ENCODE measurements at regions not wholly inside any gene's neighbourhood (a gene's known extent, or its start where the extent isn't known, plus 50 kb on each side); places are given as distances from the start of the nearest gene placed in this dataset.

DNA sequence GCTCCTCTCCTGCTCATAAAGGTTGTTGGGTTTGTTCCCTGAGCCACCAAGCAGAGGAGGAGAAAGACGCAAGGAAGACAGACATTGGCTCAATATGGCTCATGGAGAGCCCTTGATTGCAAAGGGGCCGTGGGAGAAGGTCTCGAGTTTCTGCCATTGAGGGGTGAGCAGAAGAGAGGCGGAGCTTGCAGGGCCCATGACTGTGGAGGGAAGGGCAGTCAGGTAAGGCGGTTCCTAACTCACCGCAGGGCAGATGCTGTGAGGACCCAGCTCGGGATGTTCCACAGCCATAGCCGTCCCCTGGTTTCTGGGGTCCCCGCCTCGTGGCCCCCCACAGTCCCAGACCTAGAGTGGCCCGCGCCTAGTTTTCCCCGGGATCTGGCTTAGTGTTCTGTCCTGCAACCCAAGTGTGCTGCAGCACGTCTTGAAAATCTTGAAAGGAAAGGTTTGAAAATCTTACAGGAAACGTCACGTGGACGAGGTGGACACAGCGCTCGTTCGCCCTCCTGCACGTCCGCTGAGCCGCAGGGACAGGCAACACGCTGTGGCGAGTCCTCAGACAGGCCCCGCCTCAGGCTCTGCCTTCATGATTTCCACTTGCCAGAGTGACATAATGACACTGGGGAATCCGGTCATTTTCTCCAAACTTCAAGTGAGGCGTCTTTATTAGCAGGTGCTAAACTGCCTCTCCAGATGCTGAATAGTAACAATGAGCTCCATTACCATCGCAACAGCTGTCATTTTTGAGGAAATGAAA is 105.5 kb upstream of the HDAC4 start:
- Histone ChIP-seq H3K4me1 (no peaks in the 10 kb centered on the region), H3K9me3 (no peaks in the 10 kb centered on the region), H3K36me3 (ENCODE audit: low read depth, missing control alignments) (no peaks in the 10 kb centered on the region), H3K4me3 (no peak overlapping the region), H3K27me3 (no peaks in the 10 kb centered on the region), H3K27ac (no peak overlapping the region)
- 89 to 90% methylated on average over 29 of the region's 29 CpGs for WGBS, 2 donors
- no peak for TF ChIP-seq POLR2A (IDR thresholded peaks at IDR 0.05)
- TF ChIP-seq, protein P1, sequence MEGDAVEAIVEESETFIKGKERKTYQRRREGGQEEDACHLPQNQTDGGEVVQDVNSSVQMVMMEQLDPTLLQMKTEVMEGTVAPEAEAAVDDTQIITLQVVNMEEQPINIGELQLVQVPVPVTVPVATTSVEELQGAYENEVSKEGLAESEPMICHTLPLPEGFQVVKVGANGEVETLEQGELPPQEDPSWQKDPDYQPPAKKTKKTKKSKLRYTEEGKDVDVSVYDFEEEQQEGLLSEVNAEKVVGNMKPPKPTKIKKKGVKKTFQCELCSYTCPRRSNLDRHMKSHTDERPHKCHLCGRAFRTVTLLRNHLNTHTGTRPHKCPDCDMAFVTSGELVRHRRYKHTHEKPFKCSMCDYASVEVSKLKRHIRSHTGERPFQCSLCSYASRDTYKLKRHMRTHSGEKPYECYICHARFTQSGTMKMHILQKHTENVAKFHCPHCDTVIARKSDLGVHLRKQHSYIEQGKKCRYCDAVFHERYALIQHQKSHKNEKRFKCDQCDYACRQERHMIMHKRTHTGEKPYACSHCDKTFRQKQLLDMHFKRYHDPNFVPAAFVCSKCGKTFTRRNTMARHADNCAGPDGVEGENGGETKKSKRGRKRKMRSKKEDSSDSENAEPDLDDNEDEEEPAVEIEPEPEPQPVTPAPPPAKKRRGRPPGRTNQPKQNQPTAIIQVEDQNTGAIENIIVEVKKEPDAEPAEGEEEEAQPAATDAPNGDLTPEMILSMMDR (IDR thresholded peaks at IDR 0.05) = no peak
- DNase-seq = no peak
- intact Hi-C loops (cut with DNase I; ENCODE audit: low total_unique reads) = no loop called here

DNA sequence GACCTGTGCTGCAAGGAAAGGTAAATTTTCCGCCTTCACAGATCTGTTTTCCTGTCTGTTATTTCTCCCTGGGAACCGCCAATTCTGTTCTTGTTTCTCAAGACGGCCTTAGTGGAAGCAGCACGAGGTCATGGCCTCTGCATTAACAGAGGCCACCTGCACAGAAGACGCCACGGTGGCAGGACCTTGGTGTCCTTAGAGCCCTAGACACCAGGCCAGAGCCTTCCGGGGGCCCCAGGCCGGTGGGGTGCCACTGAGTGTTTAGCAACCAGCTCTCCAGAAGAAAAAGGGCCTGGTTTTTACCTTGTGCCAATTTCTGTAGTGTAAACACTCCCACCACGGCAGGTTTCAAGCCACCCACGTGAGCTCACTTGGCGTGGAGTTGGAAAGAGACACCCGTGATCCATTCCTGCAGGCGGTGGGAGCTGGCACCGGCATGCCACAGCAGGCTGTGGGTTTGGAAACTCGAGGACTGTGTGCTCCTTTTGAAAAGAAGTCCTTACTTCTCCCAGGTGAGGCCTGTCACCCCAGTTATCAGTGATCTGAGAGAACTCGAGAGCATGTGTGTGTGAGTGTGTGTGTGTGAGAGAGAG is 103.9 kb upstream of the HDAC4 start:
- Histone ChIP-seq H3K9me3 (no peaks in the 10 kb centered on the region), H3K4me1 (peaks cover 3% of the 10 kb centered on the region), H3K36me3 (ENCODE audit: low read depth, missing control alignments) (no peaks in the 10 kb centered on the region), H3K27ac (no peak overlapping the region), H3K27me3 (no peaks in the 10 kb centered on the region), H3K4me3 (no peak overlapping the region)
- DNase-seq = no peak
- TF ChIP-seq, protein P1 (IDR thresholded peaks at IDR 0.05) = no peak
- intact Hi-C loops (cut with DNase I; ENCODE audit: low total_unique reads) = no loop called here
- WGBS, 2 donors = 87 to 96% methylated on average over 16 of the region's 16 CpGs

DNA sequence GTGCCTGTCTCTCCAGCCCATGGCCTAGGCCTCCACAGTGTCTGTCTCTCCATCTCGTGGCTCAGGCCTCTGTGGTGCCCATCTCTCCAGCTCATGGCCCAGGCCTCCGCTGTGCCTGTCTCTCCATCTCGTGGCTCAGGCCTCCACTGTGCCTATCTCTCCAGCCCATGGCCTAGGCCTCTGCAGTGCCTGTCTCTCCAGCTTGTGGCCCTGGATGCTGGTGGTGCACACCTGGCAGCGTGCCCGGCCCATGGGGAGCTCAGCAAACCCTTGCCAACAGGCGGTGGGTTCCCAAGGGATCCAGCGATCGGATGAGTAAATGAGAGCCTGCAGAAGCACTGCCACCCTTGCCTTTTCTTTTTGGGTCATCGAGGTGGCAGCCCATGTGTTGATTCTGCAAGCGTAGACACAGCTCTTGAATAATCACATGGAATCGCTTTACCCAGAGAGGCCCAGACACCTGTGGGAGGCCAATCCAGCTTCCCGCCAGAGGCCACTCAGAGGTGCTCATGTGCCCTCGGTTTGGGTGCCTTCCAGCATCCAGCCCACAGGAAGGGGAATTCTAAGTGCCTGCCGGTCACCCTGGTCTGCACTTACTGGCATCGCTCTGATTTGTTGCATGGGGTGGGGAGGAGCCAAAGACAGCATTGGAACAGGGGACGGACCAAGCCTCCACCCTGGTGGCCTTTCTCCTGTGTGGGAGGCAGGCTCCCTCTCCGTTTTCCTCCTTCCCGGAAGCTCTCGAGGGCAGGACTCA is 101.8 kb upstream of the HDAC4 start:
- DNase-seq = no peak
- H3K4me1 ChIP-seq = peaks cover 14% of the 10 kb centered on the region
- TF ChIP-seq POLR2A (IDR thresholded peaks at IDR 0.05) = no peak
- WGBS, 2 donors = 82 to 83% methylated on average over 17 to 19 of the region's 19 CpGs
- intact Hi-C loops (cut with DNase I; ENCODE audit: low total_unique reads) = no loop called here
- H3K4me3 ChIP-seq = no peak overlapping the region
- no peaks in the 10 kb centered on the region for H3K27me3 ChIP-seq
- H3K9me3 ChIP-seq = no peaks in the 10 kb centered on the region
- H3K27ac ChIP-seq = no peak overlapping the region
- no peaks in the 10 kb centered on the region for H3K36me3 ChIP-seq (ENCODE audit: low read depth, missing control alignments)

DNA sequence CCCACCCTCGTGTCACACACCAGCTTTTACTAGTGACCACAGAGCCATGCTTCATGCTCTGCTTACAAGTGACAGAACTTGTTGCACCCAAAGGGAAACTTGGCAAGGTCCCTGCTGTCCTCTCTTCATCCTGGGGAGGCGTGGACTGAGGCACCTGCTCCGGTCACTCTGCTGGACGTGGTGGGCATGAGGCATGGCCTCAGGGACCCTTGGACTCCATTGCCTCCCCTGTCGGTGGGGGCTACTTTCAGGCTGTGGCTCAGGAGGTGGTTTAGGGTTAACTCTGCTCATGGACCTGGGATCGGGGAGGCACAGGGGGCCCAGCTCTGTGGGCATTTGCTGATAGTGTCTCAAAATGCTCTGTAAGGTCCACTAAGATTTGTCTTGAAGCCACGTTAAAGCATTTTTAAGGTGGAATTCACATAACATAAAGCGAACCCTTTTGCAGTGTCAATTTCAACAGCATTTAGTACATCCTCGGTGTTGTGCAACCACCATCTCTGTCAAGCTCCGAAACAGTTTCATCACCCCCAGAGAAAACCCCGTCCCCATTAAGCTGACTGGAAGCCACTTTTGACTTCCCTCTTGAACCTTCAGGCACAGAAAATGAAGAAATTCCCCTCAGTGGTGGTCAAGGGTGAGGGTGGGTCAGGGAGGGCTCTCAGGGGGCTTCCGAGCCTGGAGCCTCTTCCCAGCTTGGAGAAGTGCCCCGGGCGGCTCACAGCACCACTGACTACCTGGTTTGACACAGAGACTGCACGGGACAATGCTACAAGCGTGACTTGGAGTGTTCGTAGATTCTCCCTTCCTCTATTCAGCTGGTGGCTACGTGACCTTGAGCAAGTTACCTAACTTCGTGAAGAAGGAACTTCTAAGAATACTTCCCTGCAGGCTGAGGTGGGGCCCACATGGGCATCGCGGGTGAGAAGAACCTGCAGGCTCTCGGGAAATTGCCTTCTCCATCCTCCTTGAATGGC is 100.0 kb upstream of the HDAC4 start:
- DNase-seq = no peak
- no peak for TF ChIP-seq POLR2A (IDR thresholded peaks at IDR 0.05)
- TF ChIP-seq, protein P1 (IDR thresholded peaks at IDR 0.05) = no peak
- 76 to 85% methylated on average over 17 to 22 of the region's 22 CpGs for WGBS, 2 donors
- Histone ChIP-seq H3K9me3 (no peaks in the 10 kb centered on the region), H3K36me3 (ENCODE audit: low read depth, missing control alignments) (no peaks in the 10 kb centered on the region), H3K27me3 (no peaks in the 10 kb centered on the region), H3K4me1 (peaks cover 14% of the 10 kb centered on the region), H3K4me3 (no peak overlapping the region), H3K27ac (no peak overlapping the region)
- intact Hi-C loops (cut with DNase I; ENCODE audit: low total_unique reads) = no loop called here

Data from testis (tissue), 2 donors.